ENCODE measurements at regions not wholly inside any gene's neighbourhood (a gene's known extent, or its start where the extent isn't known, plus 50 kb on each side); places are given as distances from the start of the nearest gene placed in this dataset.

DNA sequence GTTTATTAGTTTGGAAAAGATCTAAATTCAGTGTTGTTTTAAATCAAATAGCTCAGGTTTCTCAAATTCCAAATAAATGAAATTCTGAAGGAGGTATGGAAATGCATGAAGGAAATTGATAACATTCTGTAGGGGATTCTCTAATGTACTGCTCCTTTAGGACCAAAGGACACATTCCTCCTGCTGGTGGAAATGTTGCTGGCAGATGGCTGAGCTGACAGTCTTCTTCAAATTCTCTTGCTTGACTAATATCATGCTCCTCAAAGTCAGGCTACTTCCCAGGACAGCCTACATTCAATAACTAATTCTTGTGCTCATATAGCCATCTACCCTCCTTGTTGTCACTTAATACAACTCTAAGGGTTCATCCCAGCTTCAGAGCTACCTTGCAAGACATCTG, 1118.5 kb downstream of the PCDH9 start:
- TF ChIP-seq EZH2phosphoT487 (IDR thresholded peaks at IDR 0.05; ENCODE audit: borderline replicate concordance), result no peak
- TF ChIP-seq, protein P1, sequence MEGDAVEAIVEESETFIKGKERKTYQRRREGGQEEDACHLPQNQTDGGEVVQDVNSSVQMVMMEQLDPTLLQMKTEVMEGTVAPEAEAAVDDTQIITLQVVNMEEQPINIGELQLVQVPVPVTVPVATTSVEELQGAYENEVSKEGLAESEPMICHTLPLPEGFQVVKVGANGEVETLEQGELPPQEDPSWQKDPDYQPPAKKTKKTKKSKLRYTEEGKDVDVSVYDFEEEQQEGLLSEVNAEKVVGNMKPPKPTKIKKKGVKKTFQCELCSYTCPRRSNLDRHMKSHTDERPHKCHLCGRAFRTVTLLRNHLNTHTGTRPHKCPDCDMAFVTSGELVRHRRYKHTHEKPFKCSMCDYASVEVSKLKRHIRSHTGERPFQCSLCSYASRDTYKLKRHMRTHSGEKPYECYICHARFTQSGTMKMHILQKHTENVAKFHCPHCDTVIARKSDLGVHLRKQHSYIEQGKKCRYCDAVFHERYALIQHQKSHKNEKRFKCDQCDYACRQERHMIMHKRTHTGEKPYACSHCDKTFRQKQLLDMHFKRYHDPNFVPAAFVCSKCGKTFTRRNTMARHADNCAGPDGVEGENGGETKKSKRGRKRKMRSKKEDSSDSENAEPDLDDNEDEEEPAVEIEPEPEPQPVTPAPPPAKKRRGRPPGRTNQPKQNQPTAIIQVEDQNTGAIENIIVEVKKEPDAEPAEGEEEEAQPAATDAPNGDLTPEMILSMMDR (conservative IDR thresholded peaks at IDR 0.05; ENCODE audit: low read length), result no peak
- Histone ChIP-seq H2AFZ (ENCODE audit: low read length) (no peak overlapping the region), H3F3A (ENCODE audit: low read depth) (no peaks in the 10 kb centered on the region), H4K20me1 (ENCODE audit: insufficient read depth, low read length, poor library complexity, severe bottlenecking) (no peaks in the 10 kb centered on the region), H3K4me2 (ENCODE audit: low read depth, low read length, poor library complexity, severe bottlenecking) (no peak overlapping the region), H3K79me2 (ENCODE audit: insufficient read depth, low read length) (no peaks in the 10 kb centered on the region), H3K27me3 (ENCODE audit: insufficient read depth, low read length, poor library complexity, severe bottlenecking) (no peaks in the 10 kb centered on the region), H3K4me1 (ENCODE audit: insufficient read depth, low read length, poor library complexity, severe bottlenecking) (no peaks in the 10 kb centered on the region), H3K36me3 (ENCODE audit: insufficient read depth, low read length) (no peaks in the 10 kb centered on the region), H3K9me3 (ENCODE audit: insufficient read depth, low read depth, low read length) (no peaks in the 10 kb centered on the region), H3K4me3 (ENCODE audit: low read length, poor library complexity, severe bottlenecking) (no peak overlapping the region), H3K9ac (ENCODE audit: low read depth, low read length, poor library complexity, severe bottlenecking) (no peak overlapping the region), H3K9me2 (replicated peaks; ENCODE audit: low read depth, low read length) (no peaks in the 10 kb centered on the region)

DNA sequence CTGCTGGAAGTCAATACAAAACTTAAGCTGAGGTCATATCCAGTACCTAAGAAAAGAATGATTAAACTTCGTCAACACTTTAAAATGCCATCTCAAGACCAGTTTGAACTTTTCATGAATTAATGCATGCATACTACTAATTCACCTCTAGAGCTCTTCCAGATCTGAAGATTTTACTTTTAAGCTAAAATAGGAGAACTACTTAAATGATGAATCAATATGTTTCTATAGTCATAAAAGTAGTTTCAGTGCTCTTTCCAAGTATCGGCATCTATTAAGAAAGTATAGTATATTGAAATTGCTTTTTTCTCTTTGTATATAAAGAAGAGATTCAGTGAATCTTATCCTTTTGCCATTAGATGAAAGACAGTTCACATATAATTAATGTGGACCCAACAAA, 1123.9 kb downstream of the PCDH9 start:
- Histone ChIP-seq H3K4me2 (ENCODE audit: low read depth, low read length, poor library complexity, severe bottlenecking) (no peak overlapping the region), H3F3A (ENCODE audit: low read depth) (no peaks in the 10 kb centered on the region), H3K4me3 (ENCODE audit: low read length, poor library complexity, severe bottlenecking) (no peak overlapping the region), H3K36me3 (ENCODE audit: insufficient read depth, low read length) (no peaks in the 10 kb centered on the region), H2AFZ (ENCODE audit: low read length) (no peak overlapping the region), H3K4me1 (ENCODE audit: insufficient read depth, low read length, poor library complexity, severe bottlenecking) (no peaks in the 10 kb centered on the region), H3K9me3 (ENCODE audit: insufficient read depth, low read depth, low read length) (no peaks in the 10 kb centered on the region), H3K27me3 (ENCODE audit: insufficient read depth, low read length, poor library complexity, severe bottlenecking) (no peaks in the 10 kb centered on the region), H4K20me1 (ENCODE audit: insufficient read depth, low read length, poor library complexity, severe bottlenecking) (no peaks in the 10 kb centered on the region), H3K79me2 (ENCODE audit: insufficient read depth, low read length) (no peaks in the 10 kb centered on the region), H3K9ac (ENCODE audit: low read depth, low read length, poor library complexity, severe bottlenecking) (no peak overlapping the region), H3K9me2 (replicated peaks; ENCODE audit: low read depth, low read length) (no peaks in the 10 kb centered on the region)
- TF ChIP-seq EZH2phosphoT487 (IDR thresholded peaks at IDR 0.05; ENCODE audit: borderline replicate concordance), result no peak
- TF ChIP-seq, protein P1 (conservative IDR thresholded peaks at IDR 0.05; ENCODE audit: low read length), result no peak

- Histone ChIP-seq H3K4me3 (ENCODE audit: low read length, poor library complexity, severe bottlenecking) (no peak overlapping the region), H3K9me2 (replicated peaks; ENCODE audit: low read depth, low read length) (no peaks in the 10 kb centered on the region), H3K79me2 (ENCODE audit: insufficient read depth, low read length) (no peaks in the 10 kb centered on the region), H3F3A (ENCODE audit: low read depth) (no peaks in the 10 kb centered on the region), H3K9ac (ENCODE audit: low read depth, low read length, poor library complexity, severe bottlenecking) (no peak overlapping the region), H3K36me3 (ENCODE audit: insufficient read depth, low read length) (no peaks in the 10 kb centered on the region), H4K20me1 (ENCODE audit: insufficient read depth, low read length, poor library complexity, severe bottlenecking) (no peaks in the 10 kb centered on the region), H3K4me2 (ENCODE audit: low read depth, low read length, poor library complexity, severe bottlenecking) (no peak overlapping the region), H3K4me1 (ENCODE audit: insufficient read depth, low read length, poor library complexity, severe bottlenecking) (no peaks in the 10 kb centered on the region), H3K9me3 (ENCODE audit: insufficient read depth, low read depth, low read length) (no peaks in the 10 kb centered on the region), H3K27me3 (ENCODE audit: insufficient read depth, low read length, poor library complexity, severe bottlenecking) (no peaks in the 10 kb centered on the region), H2AFZ (ENCODE audit: low read length) (no peak overlapping the region)
- TF ChIP-seq, protein P1 (conservative IDR thresholded peaks at IDR 0.05; ENCODE audit: low read length), result no peak
- no peak for TF ChIP-seq EZH2phosphoT487 (IDR thresholded peaks at IDR 0.05; ENCODE audit: borderline replicate concordance)
Measured at GRCh38 chr13:66102864-66103263, 1127.3 kb downstream of the PCDH9 start.

All from Loucy (cell line).